Astrocyte of the cerebellum (primary cell): ENCODE measurements at regions not wholly inside any gene's neighbourhood (a gene's known extent, or its start where the extent isn't known, plus 50 kb on each side); places are given as distances from the start of the nearest gene placed in this dataset.
"Not testable (repeated sequence)": the region's sequence is repeated elsewhere in the genome, so short reads cannot be mapped to it uniquely, and the experiment has no call there.

Experiments
- DNase-seq: peaks from one replicate; pipeline ENCODE4 v3.0.0-alpha.2; 2011; ENCODE audit warnings: low read depth
- H3K4me3 ChIP-seq: 2 replicates; pipeline ENCODE4 v1.5.1; 2011; ENCODE audit warnings: mild to moderate bottlenecking, low read depth, low read length, moderate library complexity
- CTCF ChIP-seq: IDR thresholded peaks from 2 replicates; pipeline ENCODE4 v1.5.1; 2012; ENCODE audit warnings: low read length, low read depth, moderate library complexity, mild to moderate bottlenecking; ENCODE audit errors: missing control alignments
- in situ Hi-C: cut with HindIII; loops from 2 replicates; pipeline ENCODE4 v1.10.0; 2017; ENCODE audit warnings: low sequenced_read_pairs

DNA sequence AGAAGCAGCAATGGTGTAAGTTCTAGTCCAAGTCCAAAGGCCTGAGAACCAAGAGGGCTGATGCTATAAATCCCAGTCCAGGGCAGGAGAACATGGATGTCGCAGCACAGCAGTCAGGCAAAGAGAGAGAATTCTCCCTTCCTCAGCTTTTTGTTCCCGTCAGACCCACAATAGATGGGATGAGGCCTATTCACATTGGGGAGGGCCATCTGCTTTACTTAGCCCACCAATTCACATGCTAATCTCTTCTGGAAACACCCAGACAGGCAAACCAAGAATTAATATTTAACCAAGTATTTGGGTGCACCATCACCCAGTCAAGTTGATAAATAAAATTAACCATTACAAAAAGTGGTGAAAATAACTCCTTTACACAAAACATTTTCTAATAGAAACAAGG is 511.7 kb upstream of the UBE2E2 start:
- no peak for TF ChIP-seq CTCF
- DNase-seq = no peak
- in situ Hi-C loops = no loop called here
- no peak overlapping the region for H3K4me3 ChIP-seq

- no peak for DNase-seq
- H3K4me3 ChIP-seq = no peak overlapping the region
- TF ChIP-seq CTCF = no peak
- in situ Hi-C loops = no loop called here
Measured at GRCh38 chr3:22691856-22692628, 511.1 kb upstream of the UBE2E2 start.

- in situ Hi-C loops = no loop called here
- H3K4me3 ChIP-seq = no peak overlapping the region
- no peak for DNase-seq
- TF ChIP-seq CTCF = no peak
Measured at GRCh38 chr3:22700876-22701275, 502.3 kb upstream of the UBE2E2 start.

DNA sequence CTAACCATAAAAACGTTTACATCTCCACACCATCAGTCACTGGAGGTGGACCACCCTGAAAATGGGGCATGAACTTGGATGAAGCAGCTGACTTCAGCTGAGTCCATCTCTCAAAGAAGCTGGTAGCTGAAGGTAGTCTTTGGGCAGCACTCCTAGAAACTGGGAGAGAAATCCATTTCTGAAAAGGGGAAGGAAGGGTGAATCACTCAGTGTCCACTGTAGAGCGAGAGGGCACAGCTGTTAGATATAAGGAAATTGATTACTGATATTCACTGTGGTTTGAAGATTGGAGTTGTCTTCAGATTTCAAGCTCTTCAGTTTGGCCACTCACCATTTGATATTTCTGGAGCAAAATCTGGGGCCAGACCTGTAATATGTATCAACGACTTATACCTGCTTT is 499.0 kb upstream of the UBE2E2 start:
- in situ Hi-C loops = no loop called here

GRCh38 chr3:22704571-22705354 is 498.4 kb upstream of the UBE2E2 start:
- in situ Hi-C loops = no loop called here
- no peak overlapping the region for H3K4me3 ChIP-seq
- no peak for DNase-seq
- no peak for TF ChIP-seq CTCF

More for the DNA sequence above, 499.0 kb upstream of the UBE2E2 start:
- no peak for DNase-seq
- no peak for TF ChIP-seq CTCF
- H3K4me3 ChIP-seq = no peak overlapping the region

GRCh38 chr3:22706922-22707321 is 496.2 kb upstream of the UBE2E2 start:
- H3K4me3 ChIP-seq, in situ Hi-C loops, DNase-seq: not testable (repeated sequence)

GRCh38 chr3:22713936-22714335 is 489.2 kb upstream of the UBE2E2 start:
- H3K4me3 ChIP-seq = no peak overlapping the region
- DNase-seq = peak; percentile 33
- TF ChIP-seq CTCF = no peak
- in situ Hi-C loops = loop anchor here (10.0 kb wide), 1 partner anchor 61 kb away; no protein-coding TSS in a partner anchor
